Suprapubic skin (tissue), 4 donors: ENCODE measurements at regions not wholly inside any gene's neighbourhood (a gene's known extent, or its start where the extent isn't known, plus 50 kb on each side); places are given as distances from the start of the nearest gene placed in this dataset.

Experiments used
- DNase-seq, 2 donors: peaks; one replicate each; pipeline ENCODE4 v3.0.0-alpha.2; 2019; ENCODE audit warnings: low spot score in 2 of 2
- H3K27ac ChIP-seq: fragments of 200-600 bp; sonication (generic); one replicate; pipeline ENCODE4 v1.5.1; 2019
- H3K27me3 ChIP-seq: fragments of 200-600 bp; sonication (generic); one replicate; pipeline ENCODE4 v1.5.1; 2019
- H3K36me3 ChIP-seq: fragments of 200-600 bp; sonication (generic); one replicate; pipeline ENCODE4 v1.5.1; 2019
- H3K4me1 ChIP-seq: fragments of 200-600 bp; sonication (generic); one replicate; pipeline ENCODE4 v1.5.1; 2019
- H3K4me3 ChIP-seq: fragments of 200-600 bp; sonication (generic); one replicate; pipeline ENCODE4 v1.5.1; 2019; ENCODE audit warnings: mild to moderate bottlenecking
- H3K9me3 ChIP-seq: fragments of 200-600 bp; sonication (generic); one replicate; pipeline ENCODE4 v1.5.1; 2019
- CTCF ChIP-seq, 2 donors: fragments of 200-600 bp in 1 of 2; fragments of 450-650 bp in 1 of 2; sonication (generic) in 1 of 2; IDR thresholded peaks; one replicate each; pipeline ENCODE4 v1.5.1; 2016 to 2019; ENCODE audit warnings: antibody characterized with exemption in 2 of 2, mild to moderate bottlenecking in 1 of 2, moderate library complexity in 1 of 2
- EP300 ChIP-seq: sonication (generic); formaldehyde crosslinking; IDR thresholded peaks from one replicate; pipeline ENCODE4 v1.6.1; 2017; ENCODE audit warnings: antibody characterized with exemption
- POLR2A ChIP-seq, 2 donors: fragments of 450-650 bp; IDR thresholded peaks; one replicate each; pipeline ENCODE4 v1.6.1; 2017; ENCODE audit warnings: antibody characterized with exemption in 2 of 2, mild to moderate bottlenecking in 2 of 2, moderate library complexity in 2 of 2
- POLR2AphosphoS5 ChIP-seq, 3 donors: sonication (generic); formaldehyde crosslinking; IDR thresholded peaks; one replicate each; pipeline ENCODE4 v1.6.1; 2017; ENCODE audit warnings: antibody characterized with exemption in 3 of 3
- WGBS: methylation state at CpG from one replicate; pipeline ENCODE4 v1.1.5; 2018; 5-methylcytosine and 5-hydroxymethylcytosine counted together

DNA sequence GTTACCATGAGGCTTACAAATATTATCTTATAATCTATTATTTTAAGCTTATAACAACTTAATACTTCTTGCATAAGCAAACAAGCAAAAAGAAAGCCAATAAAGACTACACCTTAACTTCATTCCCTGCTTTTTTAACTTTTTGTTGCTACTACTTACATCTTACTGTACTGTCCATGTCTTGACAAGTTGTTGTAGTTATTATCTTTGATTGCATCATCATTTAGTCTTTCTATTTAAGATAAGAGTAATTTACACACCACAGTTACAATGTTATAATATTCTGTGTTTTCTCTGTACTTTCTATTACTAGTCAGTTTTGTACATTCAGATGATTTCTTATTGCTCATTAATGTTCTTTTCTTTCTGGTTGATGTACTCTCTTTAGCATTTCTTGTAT, 346.6 kb downstream of the SMARCA1 start:
- no peaks in the 10 kb centered on the region for H3K27me3 ChIP-seq
- no peak for TF ChIP-seq POLR2A (IDR thresholded peaks at IDR 0.05)
- no peak for TF ChIP-seq EP300
- no peak for TF ChIP-seq POLR2AphosphoS5 (IDR thresholded peaks at IDR 0.05)
- H3K4me3 ChIP-seq: no peak overlapping the region
- no peaks in the 10 kb centered on the region for H3K4me1 ChIP-seq
- H3K36me3 ChIP-seq: no peaks in the 10 kb centered on the region
- no peak for DNase-seq
- no peak overlapping the region for H3K27ac ChIP-seq
- no peaks in the 10 kb centered on the region for H3K9me3 ChIP-seq

DNA sequence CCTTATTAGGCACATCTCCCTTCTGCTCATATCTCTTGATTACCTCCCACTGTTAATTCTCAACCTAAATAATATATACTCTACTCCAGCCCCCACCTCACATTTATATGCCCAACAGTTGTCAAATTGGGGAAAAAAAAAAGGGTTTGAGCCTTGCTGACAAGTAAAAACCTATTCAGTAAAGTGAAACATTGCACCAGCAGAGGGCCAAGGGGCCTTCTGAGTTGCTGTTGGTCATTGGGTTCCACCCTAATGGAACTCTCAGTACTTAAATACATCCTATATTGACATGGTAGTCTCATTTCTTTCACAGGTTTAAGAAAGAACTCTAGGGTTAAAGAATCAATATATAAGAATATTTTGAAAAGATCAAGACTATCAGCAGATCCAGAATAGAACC, 362.2 kb downstream of the SMARCA1 start:
- Histone ChIP-seq H3K27me3 (no peaks in the 10 kb centered on the region), H3K36me3 (no peaks in the 10 kb centered on the region), H3K27ac (no peak overlapping the region), H3K4me3 (no peak overlapping the region), H3K9me3 (no peaks in the 10 kb centered on the region), H3K4me1 (no peaks in the 10 kb centered on the region)
- DNase-seq: no peak
- no peak for TF ChIP-seq EP300

- no peaks in the 10 kb centered on the region for H3K36me3 ChIP-seq
- WGBS: 77% methylated on average over 2 of the region's 2 CpGs
Measured at GRCh38 chrX:129158505-129158904, 364.8 kb downstream of the SMARCA1 start.

GRCh38 chrX:129145840-129146272, 377.4 kb downstream of the SMARCA1 start:
- H3K27ac ChIP-seq: no peak overlapping the region
- DNase-seq: no peak
- H3K27me3 ChIP-seq: no peaks in the 10 kb centered on the region
- no peaks in the 10 kb centered on the region for H3K9me3 ChIP-seq
- TF ChIP-seq POLR2A (IDR thresholded peaks at IDR 0.05): no peak
- no peak for TF ChIP-seq POLR2AphosphoS5 (IDR thresholded peaks at IDR 0.05)
- no peaks in the 10 kb centered on the region for H3K4me1 ChIP-seq
- WGBS: 67% methylated on average over 5 of the region's 5 CpGs
- no peaks in the 10 kb centered on the region for H3K36me3 ChIP-seq
- no peak overlapping the region for H3K4me3 ChIP-seq

More at GRCh38 chrX:129158505-129158904, 364.8 kb downstream of the SMARCA1 start:
- Histone ChIP-seq H3K4me1 (no peaks in the 10 kb centered on the region), H3K27ac (no peak overlapping the region), H3K9me3 (no peaks in the 10 kb centered on the region), H3K27me3 (no peaks in the 10 kb centered on the region), H3K4me3 (no peak overlapping the region)
- TF ChIP-seq EP300 (no peak), POLR2AphosphoS5 (IDR thresholded peaks at IDR 0.05) (no peak)
- no peak for DNase-seq

- Histone ChIP-seq H3K4me1 (no peaks in the 10 kb centered on the region), H3K36me3 (no peaks in the 10 kb centered on the region), H3K9me3 (no peaks in the 10 kb centered on the region), H3K27ac (no peak overlapping the region), H3K4me3 (no peak overlapping the region), H3K27me3 (no peaks in the 10 kb centered on the region)
- 52% methylated on average over 2 of the region's 2 CpGs for WGBS
- TF ChIP-seq POLR2AphosphoS5 (IDR thresholded peaks at IDR 0.05) (no peak), CTCF (IDR thresholded peaks at IDR 0.05) (no peak), POLR2A (IDR thresholded peaks at IDR 0.05) (no peak), EP300 (no peak)
- no peak for DNase-seq
Measured at GRCh38 chrX:129145385-129145784, 377.9 kb downstream of the SMARCA1 start.

- Histone ChIP-seq H3K36me3 (no peaks in the 10 kb centered on the region), H3K4me1 (no peaks in the 10 kb centered on the region), H3K9me3 (no peaks in the 10 kb centered on the region), H3K27me3 (no peaks in the 10 kb centered on the region), H3K27ac (no peak overlapping the region), H3K4me3 (no peak overlapping the region)
- 52% methylated on average over 6 of the region's 6 CpGs for whole genome bisulfite sequencing
- TF ChIP-seq EP300 (no peak), POLR2A (IDR thresholded peaks at IDR 0.05) (no peak), POLR2AphosphoS5 (IDR thresholded peaks at IDR 0.05) (no peak), CTCF (IDR thresholded peaks at IDR 0.05) (no peak)
- no peak for DNase-seq
Measured at GRCh38 chrX:129144172-129145038, 378.9 kb downstream of the SMARCA1 start.

DNA sequence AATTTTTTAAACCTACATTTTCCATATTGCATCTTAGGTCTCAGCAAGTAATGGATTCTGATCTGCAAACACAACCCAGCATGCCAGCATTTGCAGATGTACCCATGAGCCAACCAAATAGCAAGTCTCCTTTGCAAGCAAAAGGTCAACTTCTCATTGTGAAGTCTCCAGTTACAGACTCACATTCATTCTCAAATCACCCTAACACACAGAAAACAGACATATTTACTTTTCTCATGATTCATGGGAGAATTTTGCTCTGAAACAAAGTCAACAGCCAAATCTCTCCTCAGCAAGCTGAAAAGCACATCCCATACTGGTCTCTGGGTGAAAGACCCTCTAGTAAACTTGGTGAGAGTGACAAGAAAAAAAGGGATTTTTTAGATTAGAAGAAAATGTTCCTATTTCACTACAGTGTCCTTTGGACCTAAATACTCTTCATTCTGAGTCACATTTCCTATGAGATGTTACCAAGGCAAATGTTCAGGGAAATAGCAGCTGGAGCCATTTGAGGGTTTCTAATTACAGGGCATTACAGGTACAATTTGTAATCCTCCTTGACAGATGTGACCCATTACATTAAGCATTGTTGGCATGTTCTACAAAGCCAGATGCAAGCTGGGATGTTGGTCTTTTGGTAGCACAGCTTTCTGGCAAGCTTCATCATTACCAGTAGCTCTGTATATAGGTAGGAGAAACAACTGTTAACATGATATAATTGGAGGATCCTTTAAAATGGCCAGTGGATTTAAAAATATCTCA, 383.3 kb downstream of the SMARCA1 start:
- Histone ChIP-seq H3K4me1 (no peaks in the 10 kb centered on the region), H3K4me3 (no peak overlapping the region), H3K27me3 (no peaks in the 10 kb centered on the region), H3K36me3 (no peaks in the 10 kb centered on the region), H3K27ac (no peak overlapping the region), H3K9me3 (no peaks in the 10 kb centered on the region)
- DNase-seq: no peak
- TF ChIP-seq EP300: no peak
- no peak for TF ChIP-seq POLR2AphosphoS5 (IDR thresholded peaks at IDR 0.05)
- TF ChIP-seq CTCF (IDR thresholded peaks at IDR 0.05): no peak
- TF ChIP-seq POLR2A (IDR thresholded peaks at IDR 0.05): no peak
